Prostate gland (tissue), 2 donors: ENCODE measurements at regions not wholly inside any gene's neighbourhood (a gene's known extent, or its start where the extent isn't known, plus 50 kb on each side); places are given as distances from the start of the nearest gene placed in this dataset.

Source experiments
- POLR2A ChIP-seq: fragments of 450-650 bp; IDR thresholded peaks from one replicate; pipeline ENCODE4 v1.6.1; 2016; ENCODE audit warnings: antibody characterized with exemption, mild to moderate bottlenecking
- POLR2AphosphoS5 ChIP-seq: sonication (generic); formaldehyde crosslinking; IDR thresholded peaks from one replicate; pipeline ENCODE4 v1.6.1; 2017; ENCODE audit warnings: antibody characterized with exemption
- TF ChIP-seq, protein P1 (sequence below), 4 experiments: fragments of 200-600 bp in 2 of 4; fragments of 450-650 bp in 2 of 4; sonication (generic) in 2 of 4; IDR thresholded peaks; 1 replicate in 3 of 4; 2 replicates in 1 of 4; pipeline ENCODE4 v1.5.1; 2016 to 2019; ENCODE audit warnings: antibody characterized with exemption in 4 of 4, mild to moderate bottlenecking in 2 of 4, moderate library complexity in 2 of 4

DNA sequence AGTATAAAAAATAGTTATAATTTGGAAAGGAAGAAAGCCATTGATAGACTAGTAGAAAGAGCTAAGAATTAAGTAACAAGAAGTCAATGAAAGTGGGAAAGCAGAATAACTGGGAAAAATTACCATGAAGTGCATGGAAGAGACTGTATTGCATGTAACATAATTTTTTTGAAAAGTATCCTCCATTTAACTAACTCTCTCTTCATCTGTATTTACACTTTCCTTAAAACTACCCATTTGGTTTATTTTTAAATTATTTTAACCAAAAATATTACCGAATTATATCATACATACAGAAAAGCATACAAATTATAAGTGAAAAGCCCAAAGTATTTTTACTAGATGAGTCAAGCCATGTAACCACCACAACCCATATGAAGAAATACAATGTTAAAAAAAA, 1009.9 kb upstream of the SEMA6D start:
- TF ChIP-seq POLR2AphosphoS5 (no peak), POLR2A (no peak)
- TF ChIP-seq, protein P1, sequence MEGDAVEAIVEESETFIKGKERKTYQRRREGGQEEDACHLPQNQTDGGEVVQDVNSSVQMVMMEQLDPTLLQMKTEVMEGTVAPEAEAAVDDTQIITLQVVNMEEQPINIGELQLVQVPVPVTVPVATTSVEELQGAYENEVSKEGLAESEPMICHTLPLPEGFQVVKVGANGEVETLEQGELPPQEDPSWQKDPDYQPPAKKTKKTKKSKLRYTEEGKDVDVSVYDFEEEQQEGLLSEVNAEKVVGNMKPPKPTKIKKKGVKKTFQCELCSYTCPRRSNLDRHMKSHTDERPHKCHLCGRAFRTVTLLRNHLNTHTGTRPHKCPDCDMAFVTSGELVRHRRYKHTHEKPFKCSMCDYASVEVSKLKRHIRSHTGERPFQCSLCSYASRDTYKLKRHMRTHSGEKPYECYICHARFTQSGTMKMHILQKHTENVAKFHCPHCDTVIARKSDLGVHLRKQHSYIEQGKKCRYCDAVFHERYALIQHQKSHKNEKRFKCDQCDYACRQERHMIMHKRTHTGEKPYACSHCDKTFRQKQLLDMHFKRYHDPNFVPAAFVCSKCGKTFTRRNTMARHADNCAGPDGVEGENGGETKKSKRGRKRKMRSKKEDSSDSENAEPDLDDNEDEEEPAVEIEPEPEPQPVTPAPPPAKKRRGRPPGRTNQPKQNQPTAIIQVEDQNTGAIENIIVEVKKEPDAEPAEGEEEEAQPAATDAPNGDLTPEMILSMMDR (IDR thresholded peaks at IDR 0.05) = no peak
